OCI-LY7 (cell line): ENCODE measurements at regions not wholly inside any gene's neighbourhood (a gene's known extent, or its start where the extent isn't known, plus 50 kb on each side); places are given as distances from the start of the nearest gene placed in this dataset.

Experiments used
- EZH2phosphoT487 ChIP-seq: fragments of 200-600 bp; sonication (generic); IDR thresholded peaks from 2 replicates; pipeline ENCODE4 v1.6.1; 2018; ENCODE audit warnings: low read depth, borderline replicate concordance, mild to moderate bottlenecking, mixed run types, antibody characterized with exemption, low read length, moderate library complexity, mixed read lengths
- TF ChIP-seq, protein P1 (sequence below): fragments of 200-600 bp; sonication (generic); conservative IDR thresholded peaks from 2 replicates; pipeline ENCODE4 v1.5.1; 2014; ENCODE audit warnings: mild to moderate bottlenecking, antibody characterized with exemption, low read length, moderate library complexity, mixed read lengths

DNA sequence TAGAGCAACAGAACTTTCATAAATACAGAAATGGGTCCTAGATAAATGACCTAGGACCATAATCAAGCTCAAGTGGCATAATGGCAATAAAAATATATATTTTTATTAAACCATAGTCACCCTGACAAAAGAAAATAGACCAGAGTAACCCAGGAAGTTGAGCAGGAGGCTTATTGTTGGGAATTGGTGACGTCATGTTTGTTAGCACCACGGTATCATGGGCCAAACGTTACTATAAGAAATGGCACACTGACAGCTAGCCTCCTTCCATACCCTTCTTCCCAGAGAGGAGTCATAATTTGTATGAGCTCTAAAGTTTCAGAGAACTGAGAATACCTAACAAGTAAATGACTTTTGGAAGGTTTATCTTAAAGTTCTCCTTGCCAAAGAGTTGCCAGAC lies 1698.2 kb downstream of the REEP3 start:
- TF ChIP-seq, protein P1, sequence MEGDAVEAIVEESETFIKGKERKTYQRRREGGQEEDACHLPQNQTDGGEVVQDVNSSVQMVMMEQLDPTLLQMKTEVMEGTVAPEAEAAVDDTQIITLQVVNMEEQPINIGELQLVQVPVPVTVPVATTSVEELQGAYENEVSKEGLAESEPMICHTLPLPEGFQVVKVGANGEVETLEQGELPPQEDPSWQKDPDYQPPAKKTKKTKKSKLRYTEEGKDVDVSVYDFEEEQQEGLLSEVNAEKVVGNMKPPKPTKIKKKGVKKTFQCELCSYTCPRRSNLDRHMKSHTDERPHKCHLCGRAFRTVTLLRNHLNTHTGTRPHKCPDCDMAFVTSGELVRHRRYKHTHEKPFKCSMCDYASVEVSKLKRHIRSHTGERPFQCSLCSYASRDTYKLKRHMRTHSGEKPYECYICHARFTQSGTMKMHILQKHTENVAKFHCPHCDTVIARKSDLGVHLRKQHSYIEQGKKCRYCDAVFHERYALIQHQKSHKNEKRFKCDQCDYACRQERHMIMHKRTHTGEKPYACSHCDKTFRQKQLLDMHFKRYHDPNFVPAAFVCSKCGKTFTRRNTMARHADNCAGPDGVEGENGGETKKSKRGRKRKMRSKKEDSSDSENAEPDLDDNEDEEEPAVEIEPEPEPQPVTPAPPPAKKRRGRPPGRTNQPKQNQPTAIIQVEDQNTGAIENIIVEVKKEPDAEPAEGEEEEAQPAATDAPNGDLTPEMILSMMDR = no peak
- no peak for TF ChIP-seq EZH2phosphoT487
